ENCODE measurements at regions not wholly inside any gene's neighbourhood (a gene's known extent, or its start where the extent isn't known, plus 50 kb on each side); places are given as distances from the start of the nearest gene placed in this dataset.

DNA sequence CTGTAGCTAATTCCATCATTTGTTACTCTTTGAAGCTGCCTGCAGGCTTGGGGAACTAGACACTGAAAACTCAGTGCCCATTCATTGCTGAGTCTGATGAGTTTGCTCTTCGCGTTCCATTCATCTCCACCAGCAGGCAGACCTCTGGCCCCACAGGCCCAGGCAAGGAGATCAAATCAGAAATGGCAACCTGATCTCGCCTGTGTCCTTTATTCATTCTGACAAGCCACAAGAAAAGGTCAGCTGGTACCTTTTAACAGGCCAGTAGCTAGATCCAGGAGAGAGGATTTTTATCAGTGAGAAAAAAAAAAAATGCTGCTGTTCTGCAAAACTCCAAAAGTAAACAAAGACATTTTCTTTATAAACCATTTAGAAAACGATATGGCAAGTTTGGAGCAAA lies 742.5 kb downstream of the ETS1 start:
- Histone ChIP-seq H4K20me1 (replicated peaks; ENCODE audit: control insufficient read depth, extremely low read depth, insufficient read depth, low read length) (no peaks in the 10 kb centered on the region), H2AFZ (ENCODE audit: low read depth, low read length) (no peak overlapping the region), H3K27me3 (ENCODE audit: control insufficient read depth in 2 of 2, insufficient read depth in 2 of 2, low read length in 2 of 2) (no peaks in the 10 kb centered on the region), H3K27ac (ENCODE audit: insufficient read depth, low read depth, low read length) (no peak overlapping the region), H3K9me3 (replicated peaks; ENCODE audit: control insufficient read depth, insufficient read depth, low read length) (no peaks in the 10 kb centered on the region), H3K4me1 (ENCODE audit: control insufficient read depth, extremely low read depth, insufficient read depth, low read length) (no peaks in the 10 kb centered on the region), H3K4me2 (ENCODE audit: insufficient read depth, low read length) (no peak overlapping the region), H3K4me3 (replicated peaks in 1 of 3; ENCODE audit: insufficient read depth in 1 of 3, low read depth in 1 of 3, low read length in 3 of 3) (no peak overlapping the region), H3K9me1 (replicated peaks; ENCODE audit: control insufficient read depth, extremely low read depth, insufficient read depth, low read length) (no peaks in the 10 kb centered on the region), H3K9ac (replicated peaks; ENCODE audit: extremely low read depth, insufficient read depth, low read length) (no peak overlapping the region), H3K79me2 (ENCODE audit: control insufficient read depth, insufficient read depth, low read length) (no peaks in the 10 kb centered on the region), H3K36me3 (ENCODE audit: control insufficient read depth in 2 of 2, extremely low read depth in 1 of 2, insufficient read depth in 2 of 2, low read length in 2 of 2) (no peaks in the 10 kb centered on the region)
- no TSS peak for BruUV-seq (replicated peaks)
- dilution Hi-C loops (cut with MboI; ENCODE audit: extremely low pct_ligation_motif_present, low sequenced_read_pairs) (no loop called here), intact Hi-C loops (cut with micrococcal nuclease) (no loop called here)
- POLR2A ChIA-PET = no interaction called here
- FAIRE-seq (no peak), DNase-seq (ENCODE audit: low read depth, low spot score) (no peak)
- TF ChIP-seq, protein P1, sequence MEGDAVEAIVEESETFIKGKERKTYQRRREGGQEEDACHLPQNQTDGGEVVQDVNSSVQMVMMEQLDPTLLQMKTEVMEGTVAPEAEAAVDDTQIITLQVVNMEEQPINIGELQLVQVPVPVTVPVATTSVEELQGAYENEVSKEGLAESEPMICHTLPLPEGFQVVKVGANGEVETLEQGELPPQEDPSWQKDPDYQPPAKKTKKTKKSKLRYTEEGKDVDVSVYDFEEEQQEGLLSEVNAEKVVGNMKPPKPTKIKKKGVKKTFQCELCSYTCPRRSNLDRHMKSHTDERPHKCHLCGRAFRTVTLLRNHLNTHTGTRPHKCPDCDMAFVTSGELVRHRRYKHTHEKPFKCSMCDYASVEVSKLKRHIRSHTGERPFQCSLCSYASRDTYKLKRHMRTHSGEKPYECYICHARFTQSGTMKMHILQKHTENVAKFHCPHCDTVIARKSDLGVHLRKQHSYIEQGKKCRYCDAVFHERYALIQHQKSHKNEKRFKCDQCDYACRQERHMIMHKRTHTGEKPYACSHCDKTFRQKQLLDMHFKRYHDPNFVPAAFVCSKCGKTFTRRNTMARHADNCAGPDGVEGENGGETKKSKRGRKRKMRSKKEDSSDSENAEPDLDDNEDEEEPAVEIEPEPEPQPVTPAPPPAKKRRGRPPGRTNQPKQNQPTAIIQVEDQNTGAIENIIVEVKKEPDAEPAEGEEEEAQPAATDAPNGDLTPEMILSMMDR (IDR thresholded peaks at IDR 0.05; ENCODE audit: extremely low read depth in 1 of 2, insufficient read depth in 1 of 2, low read depth in 1 of 2, low read length in 2 of 2) = no peak
- TF ChIP-seq FOS (IDR thresholded peaks at IDR 0.05; ENCODE audit: borderline replicate concordance, insufficient read depth, low read length) (no peak), GATA2 (IDR thresholded peaks at IDR 0.05; ENCODE audit: insufficient read depth, insufficient read length, low read depth, low read length) (no peak), MYC (IDR thresholded peaks at IDR 0.05; ENCODE audit: low read depth, low read length) (no peak), JUN (IDR thresholded peaks at IDR 0.05; ENCODE audit: borderline replicate concordance, insufficient read depth, insufficient read length, low read depth) (no peak), EZH2 (IDR thresholded peaks at IDR 0.05; ENCODE audit: borderline replicate concordance, low read depth, low read length, severe bottlenecking) (no peak), POLR2AphosphoS5 (IDR thresholded peaks at IDR 0.05; ENCODE audit: insufficient read depth, low read depth, low read length) (no peak), POLR2A (IDR thresholded peaks at IDR 0.05; ENCODE audit: low read depth, low read length) (no peak)
- TF ChIP-seq, protein P2, sequence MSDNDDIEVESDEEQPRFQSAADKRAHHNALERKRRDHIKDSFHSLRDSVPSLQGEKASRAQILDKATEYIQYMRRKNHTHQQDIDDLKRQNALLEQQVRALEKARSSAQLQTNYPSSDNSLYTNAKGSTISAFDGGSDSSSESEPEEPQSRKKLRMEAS (IDR thresholded peaks at IDR 0.05; ENCODE audit: insufficient read depth, insufficient read length) = no peak
- CTCF ChIA-PET = interaction anchor here (0.9 kb wide), 1 partner anchor 8 kb away, joined by 3 read pairs; no protein-coding TSS in a partner anchor

Measured in endothelial cell of umbilical vein (primary cell).